Fibroblast of the aortic adventitia (primary cell): ENCODE measurements at regions not wholly inside any gene's neighbourhood (a gene's known extent, or its start where the extent isn't known, plus 50 kb on each side); places are given as distances from the start of the nearest gene placed in this dataset.

Experiments
- DNase-seq: peaks from one replicate; pipeline ENCODE4 v3.0.0-alpha.2; 2010; ENCODE audit warnings: low read depth
- H3K4me3 ChIP-seq: 2 replicates; pipeline ENCODE4 v1.5.1; 2011; ENCODE audit warnings: low read depth, mild to moderate bottlenecking, control low read depth, low read length, moderate library complexity
- CTCF ChIP-seq: IDR thresholded peaks from 2 replicates; pipeline ENCODE4 v1.5.1; 2011; ENCODE audit warnings: mild to moderate bottlenecking, low read length, control low read depth, inconsistent platforms; ENCODE audit not compliant: insufficient read depth

- DNase-seq, result no peak
- TF ChIP-seq CTCF, result no peak
- no peak overlapping the region for H3K4me3 ChIP-seq
These were observed 327.1 kb downstream of the MTRR start for GRCh38 chr5:8196061-8196460.

GRCh38 chr5:8208307-8208706, 339.4 kb downstream of the MTRR start:
- TF ChIP-seq CTCF, result no peak
- DNase-seq, result no peak
- no peak overlapping the region for H3K4me3 ChIP-seq

- DNase-seq, result no peak
- no peak for TF ChIP-seq CTCF
- H3K4me3 ChIP-seq, result no peak overlapping the region
These were observed 340.6 kb downstream of the MTRR start for GRCh38 chr5:8209500-8209899.

- no peak overlapping the region for H3K4me3 ChIP-seq
- TF ChIP-seq CTCF, result no peak
- DNase-seq, result no peak
These were observed 344.8 kb downstream of the MTRR start for GRCh38 chr5:8213701-8214240.

GRCh38 chr5:8216921-8217320, 348.0 kb downstream of the MTRR start:
- DNase-seq, result no peak
- H3K4me3 ChIP-seq, result no peak overlapping the region
- no peak for TF ChIP-seq CTCF

- no peak for DNase-seq
- TF ChIP-seq CTCF, result no peak
These were observed 357.2 kb downstream of the MTRR start for GRCh38 chr5:8226148-8226547.

GRCh38 chr5:8227112-8227511, 358.2 kb downstream of the MTRR start:
- no peak for TF ChIP-seq CTCF
- H3K4me3 ChIP-seq, result no peak overlapping the region
- DNase-seq, result no peak

More at GRCh38 chr5:8226148-8226547, 357.2 kb downstream of the MTRR start:
- no peak overlapping the region for H3K4me3 ChIP-seq
